Psoas muscle (tissue), 7 donors: ENCODE measurements at regions not wholly inside any gene's neighbourhood (a gene's known extent, or its start where the extent isn't known, plus 50 kb on each side); places are given as distances from the start of the nearest gene placed in this dataset.
A peak's percentile ranks its signal among the peaks of the same experiment; 100 is the strongest.

Source experiments
- ATAC-seq, 4 donors: fragments of 200-7000 bp; cut with Tn5 transposase; one replicate each; pipeline ENCODE4 v1.9.1; 2020; ENCODE audit warnings: moderate library complexity in 3 of 4, mild to moderate bottlenecking in 2 of 4
- DNase-seq, 2 donors: peaks; one replicate each; pipeline ENCODE4 v3.0.0-alpha.2; 2020
- H3K27ac ChIP-seq: fragments of 200-600 bp; one replicate; pipeline ENCODE4 v1.8.0; 2022
- H3K27me3 ChIP-seq, 3 donors: fragments of 200-600 bp in 1 of 3; one replicate each; pipeline versions ENCODE4 v1.6.1 to v1.8.0; 2013 to 2022; ENCODE audit warnings: low read length in 2 of 3, mild to moderate bottlenecking in 2 of 3, moderate library complexity in 1 of 3; ENCODE audit not compliant: insufficient read depth in 3 of 3
- H3K36me3 ChIP-seq, 2 donors: fragments of 200-600 bp in 1 of 2; one replicate each; pipeline versions ENCODE4 v1.6.1 to v1.8.0; 2013 to 2022; ENCODE audit warnings: low read depth in 1 of 2, mild to moderate bottlenecking in 1 of 2, moderate library complexity in 1 of 2; ENCODE audit not compliant: insufficient read depth in 1 of 2
- H3K4me1 ChIP-seq: fragments of 200-600 bp; one replicate; pipeline ENCODE4 v1.8.0; 2022
- H3K4me3 ChIP-seq: fragments of 200-600 bp; one replicate; pipeline ENCODE4 v1.8.0; 2022; ENCODE audit warnings: mild to moderate bottlenecking
- H3K9me3 ChIP-seq: fragments of 200-600 bp; one replicate; pipeline ENCODE4 v1.8.0; 2022
- WGBS, 3 donors: extraction: QIAGEN DNeasy Blood & Tissue Kit; methylation state at CpG; one replicate each; pipeline versions ENCODE4 v1.1.6 to v1.1.7; 2013; 5-methylcytosine and 5-hydroxymethylcytosine counted together
- intact Hi-C, 2 donors: fragments of 100-400 bp; cut with DNase I; formaldehyde crosslinking; loops; one replicate each; pipeline versions ENCODE4 v1.11.0 to v1.14.2; 2022
- TF ChIP-seq, protein P1 (sequence below): fragments of 200-600 bp; IDR thresholded peaks from one replicate; pipeline ENCODE4 v1.8.0; 2022; ENCODE audit warnings: antibody characterized with exemption
- donor health status: healthy with polysubstance abuse.
- donor health status: DM: no; HTN: no; CAD: no; lungs with moderate emphysema.
- donor health status: Bipolar disorder and iron deficiency.
- donor health status: healthy.
- donor health status: DM: yes; HTN: yes; CAD: no.
- donor health status: DM: no; HTN: no; CAD: no.
- donor health status: DM: yes; HTN: yes; CAD: no.

GRCh38 chr1:76763738-76764137 is 103.5 kb upstream of the ST6GALNAC5 start:
- no peaks in the 10 kb centered on the region for H3K4me1 ChIP-seq
- no peak for ATAC-seq
- no peaks in the 10 kb centered on the region for H3K36me3 ChIP-seq
- H3K9me3 ChIP-seq, result no peaks in the 10 kb centered on the region
- TF ChIP-seq, protein P1, sequence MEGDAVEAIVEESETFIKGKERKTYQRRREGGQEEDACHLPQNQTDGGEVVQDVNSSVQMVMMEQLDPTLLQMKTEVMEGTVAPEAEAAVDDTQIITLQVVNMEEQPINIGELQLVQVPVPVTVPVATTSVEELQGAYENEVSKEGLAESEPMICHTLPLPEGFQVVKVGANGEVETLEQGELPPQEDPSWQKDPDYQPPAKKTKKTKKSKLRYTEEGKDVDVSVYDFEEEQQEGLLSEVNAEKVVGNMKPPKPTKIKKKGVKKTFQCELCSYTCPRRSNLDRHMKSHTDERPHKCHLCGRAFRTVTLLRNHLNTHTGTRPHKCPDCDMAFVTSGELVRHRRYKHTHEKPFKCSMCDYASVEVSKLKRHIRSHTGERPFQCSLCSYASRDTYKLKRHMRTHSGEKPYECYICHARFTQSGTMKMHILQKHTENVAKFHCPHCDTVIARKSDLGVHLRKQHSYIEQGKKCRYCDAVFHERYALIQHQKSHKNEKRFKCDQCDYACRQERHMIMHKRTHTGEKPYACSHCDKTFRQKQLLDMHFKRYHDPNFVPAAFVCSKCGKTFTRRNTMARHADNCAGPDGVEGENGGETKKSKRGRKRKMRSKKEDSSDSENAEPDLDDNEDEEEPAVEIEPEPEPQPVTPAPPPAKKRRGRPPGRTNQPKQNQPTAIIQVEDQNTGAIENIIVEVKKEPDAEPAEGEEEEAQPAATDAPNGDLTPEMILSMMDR, result no peak
- WGBS, 3 donors, result 50 to 73% (median 51%) methylated on average over 3 of the region's 3 CpGs
- H3K4me3 ChIP-seq, result no peak overlapping the region
- H3K27me3 ChIP-seq, result peaks cover 0 to 10% (median 3%) of the 10 kb centered on the region in 3 donors
- H3K27ac ChIP-seq, result no peak overlapping the region
- DNase-seq, result no peak
- intact Hi-C loops, result no loop called here

DNA sequence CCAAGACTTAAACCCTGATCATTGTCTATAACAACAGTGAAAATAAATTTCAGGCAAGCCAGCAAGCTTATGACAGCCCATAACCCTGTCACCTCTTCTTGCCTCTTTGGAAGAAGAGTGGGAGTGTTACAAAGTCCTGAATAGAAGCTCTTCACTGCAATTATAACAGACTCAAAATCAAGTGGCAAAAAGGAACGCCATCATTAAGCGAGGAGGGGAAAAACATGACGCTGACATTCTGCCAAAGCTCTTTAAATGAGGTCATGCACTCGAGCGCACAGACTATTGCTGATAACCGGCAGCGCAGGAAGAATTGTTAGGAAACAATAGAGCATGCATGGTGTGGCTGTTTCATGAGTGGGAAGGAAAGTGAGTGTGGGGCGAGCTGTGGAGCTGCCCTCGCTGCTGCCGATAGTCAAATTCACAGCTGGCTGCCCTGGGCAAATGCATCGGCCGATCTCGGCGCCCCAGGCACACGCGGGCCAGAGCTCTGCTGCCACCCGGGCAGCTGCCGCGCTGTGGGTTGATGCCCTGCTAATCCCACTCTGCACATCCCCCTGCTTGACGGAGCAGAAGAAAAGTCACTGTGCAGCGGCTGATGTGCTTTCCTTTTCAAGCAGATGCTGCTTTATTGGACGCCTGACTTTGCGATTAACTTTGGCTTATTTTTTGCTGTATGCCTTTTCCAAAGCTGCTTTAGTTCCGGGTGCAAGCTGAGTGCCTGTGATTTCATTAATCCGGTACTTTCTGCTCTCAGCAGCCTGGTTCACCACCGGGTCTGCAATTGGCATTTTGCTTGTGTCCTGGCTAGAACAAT is 102.4 kb upstream of the ST6GALNAC5 start:
- ATAC-seq (no peak), DNase-seq (peak in 1 of 2 donors; percentile 9)
- Histone ChIP-seq H3K27me3 (peaks cover 0 to 10% (median 3%) of the 10 kb centered on the region in 3 donors), H3K9me3 (no peaks in the 10 kb centered on the region), H3K36me3 (no peaks in the 10 kb centered on the region), H3K27ac (no peak overlapping the region), H3K4me1 (no peaks in the 10 kb centered on the region), H3K4me3 (peak overlapping the region; percentile 45)
- TF ChIP-seq, protein P1, result no peak
- WGBS, 3 donors, result 23 to 30% (median 23%) methylated on average over 26 of the region's 26 CpGs
- intact Hi-C loops, result no loop called here

DNA sequence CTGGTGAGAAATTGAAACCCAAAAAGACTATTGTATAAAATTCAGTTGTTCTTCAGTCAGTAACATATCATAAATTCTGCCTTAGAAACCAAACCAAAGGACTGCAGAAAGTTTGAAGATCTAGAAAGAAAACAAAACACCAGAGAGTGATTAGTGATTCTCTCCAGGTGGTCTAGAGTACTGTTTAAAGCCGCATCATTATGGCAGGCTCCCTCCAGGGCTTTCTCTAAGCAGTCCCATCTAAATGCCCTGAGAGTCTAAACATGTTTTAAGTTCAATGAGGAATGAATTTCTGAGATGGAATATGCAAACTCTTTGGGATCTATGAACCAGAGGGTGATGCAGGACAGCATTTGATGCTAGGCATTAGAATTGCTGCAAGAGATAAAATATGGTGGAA is 100.9 kb upstream of the ST6GALNAC5 start:
- intact Hi-C loops, result no loop called here
- no peaks in the 10 kb centered on the region for H3K4me1 ChIP-seq
- H3K36me3 ChIP-seq, result no peaks in the 10 kb centered on the region
- 80 to 94% (median 85%) methylated on average over 1 of the region's 1 CpG for WGBS, 3 donors
- no peaks in the 10 kb centered on the region for H3K9me3 ChIP-seq
- H3K4me3 ChIP-seq, result no peak overlapping the region
- TF ChIP-seq, protein P1, result no peak
- no peak for ATAC-seq
- H3K27me3 ChIP-seq, result peaks cover 0 to 10% (median 3%) of the 10 kb centered on the region in 3 donors
- no peak overlapping the region for H3K27ac ChIP-seq
- DNase-seq, result no peak

GRCh38 chr1:76769911-76770310 is 97.4 kb upstream of the ST6GALNAC5 start:
- intact Hi-C loops, result no loop called here
- WGBS, 3 donors, result 92 to 99% (median 98%) methylated on average over 2 of the region's 2 CpGs
- H3K4me1 ChIP-seq, result no peaks in the 10 kb centered on the region
- H3K4me3 ChIP-seq, result no peak overlapping the region
- H3K36me3 ChIP-seq, result no peaks in the 10 kb centered on the region
- H3K27ac ChIP-seq, result no peak overlapping the region
- ATAC-seq (no peak), DNase-seq (no peak)
- no peaks in the 10 kb centered on the region for H3K9me3 ChIP-seq
- TF ChIP-seq, protein P1, result no peak
- peaks cover 0 to 6% (median 3%) of the 10 kb centered on the region in 3 donors for H3K27me3 ChIP-seq

- TF ChIP-seq, protein P1, result no peak
- no peaks in the 10 kb centered on the region for H3K36me3 ChIP-seq
- no peak overlapping the region for H3K4me3 ChIP-seq
- H3K4me1 ChIP-seq, result no peaks in the 10 kb centered on the region
- peaks cover 0 to 3% (median 0%) of the 10 kb centered on the region in 3 donors for H3K27me3 ChIP-seq
- ATAC-seq (no peak), DNase-seq (no peak)
- intact Hi-C loops, result no loop called here
- H3K27ac ChIP-seq, result no peak overlapping the region
- WGBS, 3 donors, result 10 to 24% (median 19%) methylated on average over 3 of the region's 3 CpGs
- no peaks in the 10 kb centered on the region for H3K9me3 ChIP-seq
Measured at GRCh38 chr1:76770979-76771378, 96.3 kb upstream of the ST6GALNAC5 start.
